ENCODE measurements at regions not wholly inside any gene's neighbourhood (a gene's known extent, or its start where the extent isn't known, plus 50 kb on each side); places are given as distances from the start of the nearest gene placed in this dataset.
"Not testable (repeated sequence)": the region's sequence is repeated elsewhere in the genome, so short reads cannot be mapped to it uniquely, and the experiment has no call there.

GRCh38 chr4:114043116-114043515 lies 63.7 kb upstream of the ARSJ start:
- TF ChIP-seq CTCF (conservative IDR thresholded peaks at IDR 0.05), result no peak

GRCh38 chr4:114044351-114044750 lies 64.9 kb upstream of the ARSJ start:
- not testable (repeated sequence) for H3K27ac ChIP-seq

More at GRCh38 chr4:114043116-114043515, 63.7 kb upstream of the ARSJ start:
- H3K27ac ChIP-seq, result no peak overlapping the region

GRCh38 chr4:114046331-114046730 lies 66.9 kb upstream of the ARSJ start:
- H3K27ac ChIP-seq, result no peak overlapping the region
- TF ChIP-seq CTCF (conservative IDR thresholded peaks at IDR 0.05), result no peak

- not testable (repeated sequence) for H3K27ac ChIP-seq
Measured at GRCh38 chr4:114048154-114048553, 68.7 kb upstream of the ARSJ start.

GRCh38 chr4:114052227-114052626 lies 72.8 kb upstream of the ARSJ start:
- no peak for TF ChIP-seq CTCF (conservative IDR thresholded peaks at IDR 0.05)
- H3K27ac ChIP-seq, result no peak overlapping the region

GRCh38 chr4:114056599-114056998 lies 77.2 kb upstream of the ARSJ start:
- no peak for TF ChIP-seq CTCF (conservative IDR thresholded peaks at IDR 0.05)

GRCh38 chr4:114057746-114058145 lies 78.3 kb upstream of the ARSJ start:
- TF ChIP-seq CTCF (conservative IDR thresholded peaks at IDR 0.05), result no peak
- H3K27ac ChIP-seq, result no peak overlapping the region; the same call in 1 of the 2 replicates

More at GRCh38 chr4:114056599-114056998, 77.2 kb upstream of the ARSJ start:
- H3K27ac ChIP-seq, result no peak overlapping the region

GRCh38 chr4:114062499-114062898 lies 83.1 kb upstream of the ARSJ start:
- H3K27ac ChIP-seq, result no peak overlapping the region
- no peak for TF ChIP-seq CTCF (conservative IDR thresholded peaks at IDR 0.05)

- H3K27ac ChIP-seq, result no peak overlapping the region
- TF ChIP-seq CTCF (conservative IDR thresholded peaks at IDR 0.05), result no peak
Measured at GRCh38 chr4:114072781-114073180, 93.3 kb upstream of the ARSJ start.

Data from VCaP (cell line).